A549 (cell line): ENCODE measurements at regions not wholly inside any gene's neighbourhood (a gene's known extent, or its start where the extent isn't known, plus 50 kb on each side); places are given as distances from the start of the nearest gene placed in this dataset.

Experiments used
- ATAC-seq, 2 experiments: fragments of 200-7000 bp in 1 of 2; fragments of >200 bp in 1 of 2; cut with Nextera tagmentation in 1 of 2; cut with Tn5 transposase in 1 of 2; 3 replicates each; pipeline versions ENCODE4 v1.8.0 to v1.9.1; 2018 to 2020; ENCODE audit warnings: mild to moderate bottlenecking in 1 of 2, moderate library complexity in 1 of 2
- CTCF ChIA-PET: fragments of 300-600 bp; sonication (Branson Sonifier 250); formaldehyde crosslinking; extraction: SDS; loops from one replicate; lab custom pipeline; 2021; ENCODE audit warnings: antibody characterized with exemption, inconsistent platforms; lab: Yijun Ruan, JAX
- POLR2A ChIA-PET: fragments of 350-600 bp; formaldehyde crosslinking; extraction: SDS; loops from one replicate; lab custom pipeline; 2021; ENCODE audit warnings: antibody characterized with exemption, inconsistent platforms; lab: Yijun Ruan, JAX
- DNase-seq, 2 experiments: peaks; one replicate each; pipeline versions ENCODE4 v3.0.0 to v3.0.0-alpha.2; 2011 to 2016; ENCODE audit warnings: low read depth in 1 of 2, low spot score in 1 of 2
- FAIRE-seq: peaks from 2 replicates; lab custom pipeline; 2011; peaks lifted over from hg19 to GRCh38; lab: Jason Lieb, UNC
- H3K27ac ChIP-seq, 2 experiments: fragments of >200 bp; sonication (Bioruptor Twin); formaldehyde crosslinking; 3 replicates each; pipeline ENCODE4 v1.5.1; 2016 to 2017
- H3K4me1 ChIP-seq: fragments of >200 bp; sonication (Bioruptor Twin); formaldehyde crosslinking; 3 replicates; pipeline ENCODE4 v1.6.1; 2016
- H3K4me2 ChIP-seq: fragments of >200 bp; sonication (Bioruptor Twin); formaldehyde crosslinking; 3 replicates; pipeline ENCODE4 v1.6.1; 2016
- H3K4me3 ChIP-seq: fragments of >200 bp; sonication (Bioruptor Twin); formaldehyde crosslinking; 3 replicates; pipeline ENCODE4 v1.5.1; 2016
- H3K9me3 ChIP-seq: fragments of >200 bp; sonication (Bioruptor Twin); formaldehyde crosslinking; 3 replicates; pipeline ENCODE4 v1.6.1; 2016
- BCL3 ChIP-seq: fragments of >200 bp; sonication (Bioruptor Twin); formaldehyde crosslinking; IDR thresholded peaks from 3 replicates; pipeline ENCODE4 v1.6.1; 2016
- BHLHE40 ChIP-seq: IDR thresholded peaks from 2 replicates; pipeline ENCODE4 v1.6.1; 2012; ENCODE audit warnings: low read depth, low read length, inconsistent platforms
- CBX2 ChIP-seq: fragments of 200-600 bp; sonication (generic); IDR thresholded peaks from 2 replicates; pipeline ENCODE4 v1.6.1; 2016; ENCODE audit warnings: low read depth, mild to moderate bottlenecking, borderline replicate concordance
- CHD4 ChIP-seq: fragments of 200-600 bp; sonication (generic); IDR thresholded peaks from 2 replicates; pipeline ENCODE4 v1.6.1; 2016; ENCODE audit warnings: antibody characterized with exemption, mild to moderate bottlenecking, borderline replicate concordance
- CTCF ChIP-seq: fragments of >200 bp; sonication (Bioruptor Twin); formaldehyde crosslinking; IDR thresholded peaks from 3 replicates; pipeline ENCODE4 v1.5.1; 2016
- EHMT2 ChIP-seq: fragments of 200-600 bp; sonication (generic); IDR thresholded peaks from 2 replicates; pipeline ENCODE4 v1.6.1; 2016; ENCODE audit warnings: antibody characterized with exemption, low read depth, mild to moderate bottlenecking, moderate library complexity
- ELK1 ChIP-seq: fragments of 150-350 bp; IDR thresholded peaks from 2 replicates; pipeline ENCODE4 v1.6.1; 2014; ENCODE audit warnings: low read depth, mild to moderate bottlenecking, low read length
- FOSL2 ChIP-seq, 2 experiments: fragments of 450-650 bp in 1 of 2; fragments of >200 bp in 1 of 2; sonication (Bioruptor Twin) in 1 of 2; formaldehyde crosslinking; IDR thresholded peaks; 2 replicates each; pipeline versions ENCODE4 v1.5.0 to v1.6.1; 2016 to 2020; ENCODE audit warnings: mild to moderate bottlenecking in 1 of 2, moderate library complexity in 1 of 2
- HOXB13 ChIP-seq: fragments of 250-450 bp; sonication (Bioruptor Pico); IDR thresholded peaks from 2 replicates; pipeline ENCODE4 v1.5.0; 2020; ENCODE audit warnings: low read depth, mild to moderate bottlenecking, moderate library complexity
- HOXB5 ChIP-seq: fragments of 250-450 bp; sonication (Bioruptor Pico); IDR thresholded peaks from 2 replicates; pipeline ENCODE4 v1.5.0; 2020; ENCODE audit warnings: mild to moderate bottlenecking, moderate library complexity
- JUNB ChIP-seq: fragments of >200 bp; sonication (Bioruptor Twin); formaldehyde crosslinking; IDR thresholded peaks from 2 replicates; pipeline ENCODE4 v1.6.1; 2016
- KDM5A ChIP-seq: fragments of 200-600 bp; sonication (generic); IDR thresholded peaks from 2 replicates; pipeline ENCODE4 v1.6.1; 2016; ENCODE audit warnings: antibody characterized with exemption, mild to moderate bottlenecking
- MYC ChIP-seq: IDR thresholded peaks from 2 replicates; pipeline ENCODE4 v1.6.1; 2012; ENCODE audit warnings: mild to moderate bottlenecking, inconsistent platforms, low read length, improper control_type of control experiment, borderline replicate concordance
- NFE2L2 ChIP-seq: fragments of 150-350 bp; conservative IDR thresholded peaks from 2 replicates; pipeline ENCODE4 v1.6.1; 2014; ENCODE audit warnings: low read length
- NPAS2 ChIP-seq: fragments of 250-450 bp; sonication (Bioruptor Pico); IDR thresholded peaks from 2 replicates; pipeline ENCODE4 v1.8.0; 2022; ENCODE audit warnings: mild to moderate bottlenecking, moderate library complexity, borderline replicate concordance
- NR3C1 ChIP-seq: fragments of >200 bp; sonication (Bioruptor Twin); formaldehyde crosslinking; IDR thresholded peaks from 3 replicates; pipeline ENCODE4 v1.6.1; 2017
- POLR2A ChIP-seq: IDR thresholded peaks from 2 replicates; pipeline ENCODE4 v1.6.1; 2012; ENCODE audit warnings: mild to moderate bottlenecking, low read length
- RCOR1 ChIP-seq: fragments of 150-350 bp; IDR thresholded peaks from 2 replicates; pipeline ENCODE4 v1.6.1; 2014; ENCODE audit warnings: antibody characterized with exemption, low read length, low read depth
- REST ChIP-seq: fragments of 200-600 bp; sonication (generic); IDR thresholded peaks from 2 replicates; pipeline ENCODE4 v1.6.1; 2016; ENCODE audit warnings: antibody characterized with exemption, mild to moderate bottlenecking, moderate library complexity
- SMC3 ChIP-seq: fragments of >200 bp; sonication (Bioruptor Twin); formaldehyde crosslinking; IDR thresholded peaks from 3 replicates; pipeline ENCODE4 v1.6.1; 2018; ENCODE audit warnings: inconsistent platforms
- SREBF2 ChIP-seq: fragments of 450-650 bp; IDR thresholded peaks from 2 replicates; pipeline ENCODE4 v1.6.1; 2014; ENCODE audit warnings: mild to moderate bottlenecking, moderate library complexity
- USF2 ChIP-seq: fragments of 450-650 bp; IDR thresholded peaks from 2 replicates; pipeline ENCODE4 v1.6.1; 2014; ENCODE audit warnings: antibody characterized with exemption
- ZC3H11A ChIP-seq: fragments of 450-650 bp; IDR thresholded peaks from 2 replicates; pipeline ENCODE4 v1.6.1; 2014; ENCODE audit warnings: antibody characterized with exemption, mild to moderate bottlenecking
- ZFP36 ChIP-seq: fragments of 450-650 bp; IDR thresholded peaks from 2 replicates; pipeline ENCODE4 v1.6.1; 2014; ENCODE audit warnings: borderline replicate concordance; ENCODE audit not compliant: partially characterized antibody
- ZSCAN20 ChIP-seq: fragments of 250-450 bp; sonication (Bioruptor Pico); IDR thresholded peaks from 2 replicates; pipeline ENCODE4 v1.8.0; 2022; ENCODE audit warnings: mild to moderate bottlenecking, moderate library complexity
- WGBS: methylation state at CpG from one replicate; pipeline ENCODE4 v1.1.6; 2017; ENCODE audit errors: missing lambda C conversion rate; 5-methylcytosine and 5-hydroxymethylcytosine counted together

GRCh38 chr3:99468918-99469317 is 169.5 kb upstream of the COL8A1 start:
- H3K27ac ChIP-seq = no peak overlapping the region
- ATAC-seq = no peak
- WGBS = 19% methylated on average over 3 of the region's 3 CpGs
- TF ChIP-seq HOXB13 (no peak), SREBF2 (no peak), SMC3 (no peak), JUNB (no peak), NPAS2 (CRISPR knock-in tag) (no peak), HOXB5 (CRISPR knock-in tag) (no peak), KDM5A (no peak), FOSL2 (IDR thresholded peaks at IDR 0.05) (no peak), FOSL2 (CRISPR knock-in tag; IDR thresholded peaks at IDR 0.05) (no peak), ZC3H11A (no peak), BHLHE40 (no peak), CBX2 (no peak), ZFP36 (no peak), NFE2L2 (no peak), NR3C1 (no peak), MYC (no peak), REST (no peak), EHMT2 (no peak), POLR2A (no peak)
- ChIA-PET POLR2A (no interaction called here), CTCF (no interaction called here)
- DNase-seq = no peak
- H3K4me1 ChIP-seq = no peaks in the 10 kb centered on the region
- H3K4me3 ChIP-seq = no peak overlapping the region
- no peaks in the 10 kb centered on the region for H3K9me3 ChIP-seq
- no peak for FAIRE-seq
- no peak overlapping the region for H3K4me2 ChIP-seq

- CTCF ChIA-PET = no interaction called here
- WGBS = 33% methylated on average over 3 of the region's 3 CpGs
- no peak for FAIRE-seq
These were observed 171.0 kb upstream of the COL8A1 start for GRCh38 chr3:99467420-99467819.

GRCh38 chr3:99466331-99466730 is 172.1 kb upstream of the COL8A1 start:
- H3K4me1 ChIP-seq = no peaks in the 10 kb centered on the region
- CTCF ChIA-PET = no interaction called here
- no peak for ATAC-seq

More at GRCh38 chr3:99467420-99467819, 171.0 kb upstream of the COL8A1 start:
- H3K4me1 ChIP-seq = no peaks in the 10 kb centered on the region
- H3K4me2 ChIP-seq = no peak overlapping the region
- POLR2A ChIA-PET = no interaction called here
- no peak overlapping the region for H3K4me3 ChIP-seq
- TF ChIP-seq BCL3 (no peak), CHD4 (no peak)
- TF ChIP-seq, all 56 proteins: peak for 0
- H3K9me3 ChIP-seq = no peaks in the 10 kb centered on the region
- no peak for ATAC-seq
- no peak overlapping the region for H3K27ac ChIP-seq
- DNase-seq = no peak

More at GRCh38 chr3:99466331-99466730, 172.1 kb upstream of the COL8A1 start:
- no peak for TF ChIP-seq ELK1
- TF ChIP-seq ZSCAN20 (CRISPR knock-in tag) = no peak
- no peak for TF ChIP-seq USF2
- no peak for TF ChIP-seq RCOR1
- TF ChIP-seq CTCF = no peak
- FAIRE-seq (no peak), DNase-seq (no peak)
- H3K27ac ChIP-seq = no peak overlapping the region
- H3K9me3 ChIP-seq = no peaks in the 10 kb centered on the region
- POLR2A ChIA-PET = no interaction called here
- no peak overlapping the region for H3K4me3 ChIP-seq
- WGBS = 40% methylated on average over 2 of the region's 2 CpGs
- H3K4me2 ChIP-seq = no peak overlapping the region
